CD1c-positive myeloid dendritic cell (primary cell): ENCODE measurements at regions not wholly inside any gene's neighbourhood (a gene's known extent, or its start where the extent isn't known, plus 50 kb on each side); places are given as distances from the start of the nearest gene placed in this dataset.
"Not testable (repeated sequence)": the region's sequence is repeated elsewhere in the genome, so short reads cannot be mapped to it uniquely, and the experiment has no call there.

Experiments used
- DNase-seq: peaks from one replicate; pipeline ENCODE4 v3.0.0-alpha.2; 2016; ENCODE audit errors: extremely low spot score

- no peak for DNase-seq
Observed at GRCh38 chr4:85106166-85106565, 139.7 kb upstream of the WDFY3 start.

- no peak for DNase-seq
Observed at GRCh38 chr4:85106805-85107336, 140.4 kb upstream of the WDFY3 start.

- no peak for DNase-seq
Observed at GRCh38 chr4:85107553-85107952, 141.1 kb upstream of the WDFY3 start.

- DNase-seq: no peak
Observed at GRCh38 chr4:85113706-85114105, 147.2 kb upstream of the WDFY3 start.

GRCh38 chr4:85114526-85114925, 148.0 kb upstream of the WDFY3 start:
- DNase-seq: no peak

- no peak for DNase-seq
Observed at GRCh38 chr4:85116008-85116407, 149.5 kb upstream of the WDFY3 start.

- DNase-seq: no peak
Observed at GRCh38 chr4:85125688-85126087, 159.2 kb upstream of the WDFY3 start.

- DNase-seq: no peak
Observed at GRCh38 chr4:85126991-85127591, 160.6 kb upstream of the WDFY3 start.

GRCh38 chr4:85127653-85128052, 161.2 kb upstream of the WDFY3 start:
- DNase-seq: no peak

GRCh38 chr4:85128246-85129204, 162.0 kb upstream of the WDFY3 start:
- no peak for DNase-seq

- not testable (repeated sequence) for DNase-seq
Observed at GRCh38 chr4:85129354-85130125, 163.1 kb upstream of the WDFY3 start.

- no peak for DNase-seq
Observed at GRCh38 chr4:85132117-85132516, 165.6 kb upstream of the WDFY3 start.

- DNase-seq: no peak
Observed at GRCh38 chr4:85132570-85132969, 166.1 kb upstream of the WDFY3 start.

- DNase-seq: not testable (repeated sequence)
Observed at GRCh38 chr4:85139749-85140148, 173.3 kb upstream of the WDFY3 start.

- DNase-seq: no peak
Observed at GRCh38 chr4:85142451-85142850, 176.0 kb upstream of the WDFY3 start.

GRCh38 chr4:85147481-85148076, 181.1 kb upstream of the WDFY3 start:
- DNase-seq: peak; percentile 63

GRCh38 chr4:85149676-85150075, 183.2 kb upstream of the WDFY3 start:
- no peak for DNase-seq

- no peak for DNase-seq
Observed at GRCh38 chr4:85151371-85151770, 184.9 kb upstream of the WDFY3 start.

- no peak for DNase-seq
Observed at GRCh38 chr4:85151786-85152185, 185.3 kb upstream of the WDFY3 start.

- DNase-seq: no peak
Observed at GRCh38 chr4:85152480-85152879, 186.0 kb upstream of the WDFY3 start.

- no peak for DNase-seq
Observed at GRCh38 chr4:85153221-85153620, 186.7 kb upstream of the WDFY3 start.

- no peak for DNase-seq
Observed at GRCh38 chr4:85154591-85154990, 188.1 kb upstream of the WDFY3 start.
